DMS114 treated with DMSO at 0.1 percent for 48 hours (cell line): ENCODE measurements at regions not wholly inside any gene's neighbourhood (a gene's known extent, or its start where the extent isn't known, plus 50 kb on each side); places are given as distances from the start of the nearest gene placed in this dataset.

Source experiments
- DNase-seq: peaks from one replicate; lab custom pipeline; 2025; ENCODE audit not compliant: unreplicated experiment; lab: John Stamatoyannopoulos, UW

DNA sequence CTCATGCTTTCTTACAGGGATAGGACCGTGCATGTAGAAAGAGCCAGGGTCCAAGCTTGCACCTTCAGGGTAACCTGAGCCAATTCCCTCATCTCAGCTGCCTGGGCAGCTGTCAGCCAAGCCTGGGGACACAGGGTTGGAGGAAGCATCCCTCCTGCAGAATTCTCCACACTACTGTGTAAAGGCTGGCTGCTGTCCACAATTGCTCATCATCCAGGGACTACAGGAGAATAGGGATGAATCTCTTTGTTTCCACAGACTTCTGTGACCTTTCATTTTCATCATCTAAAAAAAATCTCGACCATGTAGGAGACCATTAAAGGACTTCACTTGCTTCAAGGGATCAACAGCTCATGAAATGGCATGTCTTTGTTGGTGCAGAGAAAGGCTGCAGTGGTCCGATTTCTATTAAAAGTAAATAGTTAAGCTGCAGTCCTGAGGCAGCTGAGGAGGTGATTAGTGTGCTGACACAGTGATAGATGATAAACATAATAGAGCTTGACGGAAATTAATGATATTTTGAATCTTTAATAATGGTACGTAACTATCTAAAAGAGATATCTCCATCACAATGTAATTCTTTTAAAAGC, 74.4 kb upstream of the COPS8 start:
- DNase-seq: no peak

DNA sequence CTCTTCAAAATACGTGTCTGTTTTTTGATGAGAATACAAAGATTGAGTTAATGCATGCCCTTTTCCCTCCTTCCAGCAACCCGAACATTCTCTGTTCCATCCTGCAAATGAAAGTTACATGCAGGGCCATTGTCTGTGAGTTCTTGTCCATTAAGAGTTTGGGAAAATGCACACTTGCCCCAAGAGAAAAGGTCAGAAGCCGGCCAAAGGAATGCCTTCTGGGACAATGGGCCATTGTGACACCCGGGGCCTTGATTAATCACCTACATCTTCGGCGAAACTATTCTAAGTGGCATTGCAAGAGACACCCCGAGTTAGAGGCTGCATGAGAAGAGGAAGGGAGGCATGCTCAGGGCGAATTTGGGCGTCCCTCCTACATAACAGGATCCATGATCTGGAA, 73.7 kb upstream of the COPS8 start:
- DNase-seq: no peak

DNA sequence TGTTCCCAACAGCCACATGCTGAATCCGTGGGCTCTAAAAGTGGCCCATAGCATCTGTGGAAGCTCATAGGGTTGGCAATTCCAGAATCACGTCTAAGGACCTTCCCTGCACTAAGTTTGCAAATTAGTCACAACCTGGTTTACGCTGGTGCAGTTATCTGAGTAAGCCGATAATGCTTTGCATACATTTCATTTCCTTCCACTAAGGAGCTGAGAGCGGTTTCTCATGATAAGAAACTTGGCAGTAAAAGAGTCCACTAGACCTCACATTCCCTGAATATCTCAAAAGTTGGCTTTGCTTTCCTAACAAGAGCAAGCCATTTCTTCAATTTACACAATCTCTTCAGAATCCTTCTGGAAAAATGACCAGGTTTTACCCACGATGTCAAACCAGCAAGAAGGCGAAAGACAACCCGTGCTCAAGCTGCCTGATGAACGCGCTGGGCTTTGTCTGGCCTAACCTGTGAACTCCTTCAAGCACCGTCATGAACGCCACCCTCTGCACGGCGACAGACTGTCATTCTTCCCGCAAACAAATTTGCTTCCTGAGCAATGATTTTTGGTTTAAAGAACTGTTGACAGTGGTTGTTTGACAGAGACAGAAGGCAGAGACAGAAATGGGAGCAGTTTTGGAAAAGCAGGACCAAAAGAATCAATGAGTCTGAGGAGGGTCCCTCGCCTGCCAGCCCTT, 73.0 kb upstream of the COPS8 start:
- DNase-seq: no peak

DNA sequence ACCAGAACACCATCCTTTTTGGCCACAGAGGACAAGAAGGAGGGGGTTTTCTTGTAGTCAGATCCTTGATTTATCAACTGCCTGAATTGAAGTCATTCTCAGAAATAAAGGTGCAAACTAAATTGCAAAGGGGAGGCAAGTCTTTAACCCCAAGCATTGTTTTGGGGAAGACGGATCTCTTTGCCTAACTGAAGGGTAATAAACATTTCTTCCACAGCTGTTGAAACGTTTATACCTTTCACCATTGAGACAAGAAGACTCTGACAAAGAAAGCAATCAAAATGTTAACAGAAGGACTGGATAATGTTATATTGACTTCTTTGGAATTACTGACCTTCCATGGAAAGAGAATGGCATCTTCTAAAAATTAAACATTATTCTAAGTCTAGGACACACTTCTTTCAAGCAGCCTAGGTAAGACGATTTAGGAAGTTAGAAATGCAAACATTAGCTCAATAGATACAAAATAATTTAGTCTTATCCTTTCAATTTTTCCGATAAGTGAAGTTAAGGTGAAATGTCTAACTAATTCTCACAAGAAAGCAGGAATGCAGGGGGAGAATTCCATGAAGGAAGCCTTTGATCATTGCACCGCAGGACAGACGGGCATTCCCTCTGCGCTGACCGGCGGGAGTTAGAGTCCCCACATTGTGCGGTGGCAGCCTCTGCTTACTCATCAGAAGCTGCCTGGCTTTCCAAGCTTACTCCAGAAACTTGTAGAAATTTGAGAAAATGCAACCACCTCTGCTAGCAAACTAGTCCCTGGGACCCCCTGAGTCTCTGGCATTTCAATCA, 69.4 kb upstream of the COPS8 start:
- DNase-seq: no peak

DNA sequence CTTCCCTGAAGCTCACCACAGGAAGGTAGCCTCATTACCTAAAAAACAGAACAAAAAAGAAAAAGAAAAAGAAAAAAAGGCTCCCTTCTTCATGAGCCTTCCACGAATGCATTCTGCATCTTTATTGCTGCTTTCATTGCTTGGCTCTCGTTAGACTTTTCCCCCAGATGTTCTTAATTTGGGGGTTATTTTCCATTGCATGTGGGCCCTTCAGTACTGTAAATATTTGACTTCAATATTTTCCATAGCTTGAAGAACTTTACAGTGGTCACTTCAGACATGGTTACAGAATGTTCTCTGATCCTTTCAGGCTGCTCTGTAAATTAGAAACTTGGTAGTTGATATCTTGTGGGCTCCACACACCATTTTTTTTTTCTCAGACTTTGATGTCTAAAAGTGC, 65.6 kb upstream of the COPS8 start:
- no peak for DNase-seq

DNA sequence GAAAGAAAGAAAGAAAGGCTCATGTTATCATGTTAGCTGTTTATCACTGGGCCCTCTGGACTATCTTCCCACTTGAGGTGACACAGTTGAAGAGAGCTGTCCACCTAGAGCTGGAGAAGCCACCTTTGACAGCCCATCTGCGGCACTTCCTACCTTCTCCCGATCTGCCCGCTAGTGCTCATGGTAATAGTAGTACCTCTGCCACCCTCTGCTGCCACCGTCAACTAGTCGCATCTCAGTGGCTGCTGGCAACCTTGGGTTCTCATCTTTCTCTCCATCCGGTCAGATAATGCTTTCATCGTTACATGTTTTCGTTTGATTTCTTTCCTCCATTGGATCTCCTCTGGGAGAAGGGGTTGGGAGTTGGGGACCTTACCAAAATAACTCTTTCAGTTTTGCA, 63.2 kb upstream of the COPS8 start:
- no peak for DNase-seq

DNA sequence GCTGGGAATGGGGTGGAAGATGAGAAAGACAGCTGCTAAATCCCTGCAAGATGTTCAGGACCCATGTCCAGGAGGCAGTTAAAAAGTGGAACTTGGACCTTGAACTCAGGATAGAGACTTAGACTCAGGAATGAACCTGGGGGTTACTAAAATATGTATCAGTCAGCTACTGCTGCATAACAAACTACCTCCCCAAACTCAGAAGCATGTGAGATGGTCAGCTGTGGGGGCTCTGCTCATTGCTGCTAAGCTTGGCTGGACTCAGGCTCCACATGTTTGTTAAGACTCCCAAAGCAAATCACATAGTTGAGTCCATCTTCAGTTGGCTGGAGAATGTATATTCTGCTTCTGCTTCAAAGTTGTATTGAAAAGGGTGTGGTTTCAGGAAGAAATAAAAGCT, 61.4 kb upstream of the COPS8 start:
- no peak for DNase-seq

DNA sequence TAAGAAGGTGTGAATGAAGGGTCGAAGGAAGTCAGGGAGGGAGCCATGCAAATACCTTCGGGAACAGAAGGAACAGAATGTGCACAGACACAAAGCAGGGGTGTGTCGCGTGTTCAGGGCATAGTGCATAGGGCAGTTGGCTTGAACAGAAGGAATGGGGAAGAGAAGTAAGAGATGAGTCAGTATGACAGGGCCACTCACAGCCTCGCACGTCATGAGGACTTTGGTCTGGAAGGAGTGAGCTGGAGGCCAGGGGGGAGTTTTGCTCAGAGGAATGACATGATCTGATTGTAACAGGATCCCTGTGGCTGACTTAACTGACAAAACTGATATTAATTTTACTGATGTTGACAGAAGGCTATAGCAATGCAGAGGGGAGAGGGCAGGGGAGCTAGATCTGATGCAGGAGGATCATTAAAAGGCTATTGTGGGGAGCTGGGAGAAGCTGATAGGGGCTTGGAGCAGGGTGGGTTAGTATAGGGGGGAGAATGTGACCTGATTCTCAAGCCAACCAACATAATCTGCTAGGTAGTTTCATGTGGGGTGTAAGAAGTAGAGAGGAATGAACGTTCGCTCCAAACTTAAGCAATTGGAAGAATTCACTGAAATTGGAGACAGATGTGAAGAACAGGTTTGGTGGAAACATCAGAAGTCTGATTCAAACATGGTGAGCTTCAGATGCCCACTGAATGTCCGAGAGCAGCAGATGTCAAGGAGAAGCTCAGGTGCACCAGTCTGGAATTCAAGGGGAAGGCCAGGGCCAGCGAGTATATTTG, 60.4 kb upstream of the COPS8 start:
- DNase-seq: no peak

DNA sequence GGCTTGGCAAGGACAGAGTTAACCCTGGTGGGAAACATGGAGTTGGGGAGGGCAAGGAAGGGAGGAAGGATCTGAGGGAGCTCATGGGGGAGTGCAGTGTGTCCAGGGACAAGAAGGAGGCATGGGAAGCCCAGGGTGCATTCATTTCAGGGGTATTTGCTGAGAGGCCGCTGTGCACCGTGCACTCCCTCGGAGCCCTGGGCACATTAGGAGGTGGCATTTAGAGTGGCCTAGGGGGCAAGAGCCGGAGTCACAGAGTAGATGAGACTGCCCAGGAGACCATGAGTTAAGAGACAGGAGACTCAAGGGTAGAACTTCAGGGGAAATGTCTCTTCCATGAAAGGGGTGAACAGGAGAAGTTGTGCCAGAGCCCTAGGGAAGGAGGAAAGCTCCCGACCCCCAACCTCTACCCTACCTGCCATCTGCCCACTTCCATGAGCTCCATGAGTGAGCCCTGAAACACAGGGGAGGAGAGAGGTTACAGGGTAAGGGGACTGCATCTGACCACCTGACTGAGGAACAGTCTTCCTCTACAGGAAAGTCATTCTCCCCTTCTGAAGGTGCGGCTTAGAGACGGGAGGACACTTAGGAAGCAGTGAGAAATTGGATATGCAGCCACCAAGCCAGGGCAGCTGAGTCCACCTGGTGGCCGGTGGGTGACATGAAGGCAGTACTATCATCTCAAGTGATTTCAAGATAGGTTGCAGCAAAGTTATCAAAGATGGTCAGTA, 58.5 kb upstream of the COPS8 start:
- DNase-seq: peak; percentile 15

DNA sequence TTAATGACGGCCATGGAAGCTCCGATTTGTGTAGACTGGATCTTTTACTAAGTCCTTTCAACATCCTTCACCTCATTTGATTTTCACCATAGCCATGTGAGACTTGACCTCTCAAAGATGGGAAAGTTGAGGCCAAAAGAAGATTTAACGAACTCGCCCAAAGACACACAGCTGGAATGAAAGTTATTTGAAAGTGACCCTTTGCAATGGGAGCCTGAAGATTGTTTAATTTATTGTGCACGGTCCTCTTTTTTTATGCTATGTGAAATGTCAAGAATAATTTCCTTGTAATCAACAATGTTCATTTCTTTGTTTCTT, 58.0 kb upstream of the COPS8 start:
- no peak for DNase-seq

DNA sequence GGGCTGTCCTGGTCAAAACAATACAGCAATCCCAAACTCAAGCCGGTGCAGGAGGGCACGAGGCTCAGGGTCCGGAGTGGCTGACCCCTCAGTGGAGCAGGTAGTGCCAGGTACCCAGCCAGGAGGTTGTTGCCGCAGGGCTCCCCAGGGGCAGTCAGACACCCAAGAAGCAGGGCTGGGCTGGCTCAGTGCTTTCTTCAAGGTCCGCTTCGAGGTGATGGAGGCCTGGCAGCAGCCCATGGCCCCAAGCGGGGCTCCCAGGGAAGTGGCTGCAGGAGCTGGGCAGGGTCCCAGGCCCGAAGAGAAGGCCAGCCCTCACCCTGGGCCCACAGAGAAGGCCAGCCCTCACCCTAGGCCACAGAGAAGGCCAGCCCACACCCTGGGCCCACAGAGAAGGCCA, 55.3 kb upstream of the COPS8 start:
- DNase-seq: no peak

DNA sequence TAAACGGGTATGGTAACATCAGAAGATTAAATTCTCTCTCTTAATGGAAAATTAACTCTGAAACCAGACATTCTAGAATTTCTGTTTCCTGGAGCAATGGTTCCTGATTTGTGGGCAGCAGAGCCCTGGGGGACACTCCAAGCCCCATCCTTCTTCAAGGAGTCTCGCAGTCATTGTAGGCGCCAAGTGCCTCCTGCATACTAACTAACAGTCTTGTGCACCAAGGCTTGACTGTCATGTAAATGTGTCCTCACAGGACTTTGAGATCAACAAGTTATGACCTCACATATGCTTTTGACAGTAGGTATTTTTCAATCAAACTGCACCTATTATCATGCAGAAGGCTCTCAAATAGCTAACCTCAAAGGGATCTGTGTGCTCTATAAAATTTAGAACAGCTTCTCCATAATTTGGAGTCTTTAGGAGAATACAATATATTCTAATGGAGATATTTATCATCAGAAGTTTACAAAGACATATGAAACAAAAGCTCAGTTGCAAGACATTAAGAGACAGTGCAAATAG, 52.1 kb upstream of the COPS8 start:
- DNase-seq: no peak

DNA sequence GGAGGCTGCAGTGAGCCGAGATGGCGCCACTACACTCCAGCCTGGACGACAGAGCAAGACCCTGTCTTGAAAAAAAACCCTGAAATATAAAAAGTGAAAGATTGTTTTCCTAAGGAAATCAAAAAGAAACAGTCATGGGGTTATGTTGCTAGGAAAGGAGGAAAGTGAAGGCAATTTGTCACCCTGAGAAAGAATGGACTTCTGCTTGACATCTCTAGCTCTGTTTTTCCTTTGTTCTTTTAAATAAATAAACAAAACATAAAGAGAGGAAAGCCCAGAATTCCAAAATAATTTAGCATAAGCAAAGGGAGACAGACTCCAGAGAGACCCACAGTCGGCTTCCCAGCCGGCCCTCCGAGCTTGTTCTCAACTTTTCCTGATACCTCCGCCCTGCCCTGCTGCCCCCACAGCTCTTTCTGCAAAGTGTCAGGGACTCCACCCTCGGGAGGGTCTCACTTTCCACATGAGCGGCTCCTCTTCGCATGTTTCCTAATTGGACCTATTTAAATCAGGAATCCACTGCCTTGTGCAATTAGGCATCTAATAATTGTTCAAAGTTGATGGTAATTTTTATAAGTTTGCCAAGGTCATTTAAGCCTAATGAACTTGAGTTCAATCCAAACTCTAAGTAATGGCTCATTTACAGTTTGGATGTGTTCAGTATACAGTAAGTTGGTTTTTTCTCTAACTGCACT, 49.8 kb upstream of the COPS8 start:
- DNase-seq: no peak
